Hematopoietic multipotent progenitor cell treated with erythropoietin and hydrocortisone succinate and interleukin-3 and kit ligand, for 15 days (in vitro differentiated cells): ENCODE measurements at regions not wholly inside any gene's neighbourhood (a gene's known extent, or its start where the extent isn't known, plus 50 kb on each side); places are given as distances from the start of the nearest gene placed in this dataset.
"Not testable (repeated sequence)": the region's sequence is repeated elsewhere in the genome, so short reads cannot be mapped to it uniquely, and the experiment has no call there.

Experiments used
- DNase-seq: peaks from one replicate; pipeline ENCODE4 v3.0.0-alpha.2; 2015; ENCODE audit warnings: low spot score

GRCh38 chr11:13782390-13783075 is 114.1 kb downstream of the FAR1 start:
- peak; percentile 23 for DNase-seq

GRCh38 chr11:13784441-13784840 is 116.0 kb downstream of the FAR1 start:
- DNase-seq, result no peak

GRCh38 chr11:13784855-13785254 is 116.4 kb downstream of the FAR1 start:
- DNase-seq, result no peak

GRCh38 chr11:13786688-13787087 is 118.2 kb downstream of the FAR1 start:
- no peak for DNase-seq

- DNase-seq, result not testable (repeated sequence)
Measured at GRCh38 chr11:13797616-13798015, 129.1 kb downstream of the FAR1 start.

- DNase-seq, result no peak
Measured at GRCh38 chr11:13800901-13801300, 132.4 kb downstream of the FAR1 start.

GRCh38 chr11:13818325-13818724 is 144.2 kb upstream of the SPON1 start:
- DNase-seq, result no peak

GRCh38 chr11:13826505-13827278 is 135.8 kb upstream of the SPON1 start:
- no peak for DNase-seq

GRCh38 chr11:13831696-13832095 is 130.8 kb upstream of the SPON1 start:
- no peak for DNase-seq

GRCh38 chr11:13834463-13834862 is 128.1 kb upstream of the SPON1 start:
- DNase-seq, result no peak

- no peak for DNase-seq
Measured at GRCh38 chr11:13836666-13837065, 125.9 kb upstream of the SPON1 start.

- no peak for DNase-seq
Measured at GRCh38 chr11:13837286-13837685, 125.2 kb upstream of the SPON1 start.

- DNase-seq, result no peak
Measured at GRCh38 chr11:13841393-13841792, 121.1 kb upstream of the SPON1 start.

GRCh38 chr11:13848031-13848430 is 114.5 kb upstream of the SPON1 start:
- no peak for DNase-seq

- no peak for DNase-seq
Measured at GRCh38 chr11:13850231-13851005, 112.1 kb upstream of the SPON1 start.

- DNase-seq, result no peak
Measured at GRCh38 chr11:13851691-13852090, 110.8 kb upstream of the SPON1 start.

- DNase-seq, result no peak
Measured at GRCh38 chr11:13852481-13852880, 110.0 kb upstream of the SPON1 start.

- no peak for DNase-seq
Measured at GRCh38 chr11:13857828-13858227, 104.7 kb upstream of the SPON1 start.

GRCh38 chr11:13859892-13860291 is 102.6 kb upstream of the SPON1 start:
- no peak for DNase-seq

- DNase-seq, result no peak
Measured at GRCh38 chr11:13861411-13861810, 101.1 kb upstream of the SPON1 start.

- DNase-seq, result no peak
Measured at GRCh38 chr11:13862845-13863392, 99.6 kb upstream of the SPON1 start.

- no peak for DNase-seq
Measured at GRCh38 chr11:13868710-13869397, 93.7 kb upstream of the SPON1 start.
